H1 (cell line): ENCODE measurements at regions not wholly inside any gene's neighbourhood (a gene's known extent, or its start where the extent isn't known, plus 50 kb on each side); places are given as distances from the start of the nearest gene placed in this dataset.

Experiments used
- CBX8 ChIP-seq: fragments of 300-800, 300-1000 bp; sonication (generic); IDR thresholded peaks from 2 replicates; pipeline ENCODE4 v1.7.1; 2016; ENCODE audit warnings: low read depth, low read length, borderline replicate concordance
- CREB1 ChIP-seq: IDR thresholded peaks from 2 replicates; pipeline ENCODE4 v1.6.1; 2012; ENCODE audit warnings: inconsistent platforms
- CTCF ChIP-seq, 3 experiments: IDR thresholded peaks; 1 replicate in 2 of 3; 2 replicates in 1 of 3; pipeline versions ENCODE4 v1.5.1 to v1.6.1; 2011; ENCODE audit warnings: low read length in 3 of 3, mild to moderate bottlenecking in 3 of 3, inconsistent platforms in 2 of 3, low read depth in 1 of 3, moderate library complexity in 1 of 3; ENCODE audit not compliant: insufficient read depth in 1 of 3; ENCODE audit errors: control extremely low read depth in 1 of 3
- EGR1 ChIP-seq: IDR thresholded peaks from 2 replicates; pipeline ENCODE4 v1.6.1; 2011; ENCODE audit warnings: low read depth, low read length, borderline replicate concordance
- EZH2 ChIP-seq: fragments of 200-600 bp; sonication (generic); IDR thresholded peaks from 2 replicates; pipeline ENCODE4 v1.7.1; 2012; ENCODE audit warnings: low read depth, mild to moderate bottlenecking, moderate library complexity, low read length, inconsistent platforms; ENCODE audit not compliant: severe bottlenecking
- POLR2A ChIP-seq, 2 experiments: IDR thresholded peaks; 1 replicate in 1 of 2; 2 replicates in 1 of 2; pipeline ENCODE4 v1.6.1; 2011; ENCODE audit warnings: low read depth in 2 of 2, low read length in 2 of 2, mild to moderate bottlenecking in 2 of 2; ENCODE audit errors: control extremely low read depth in 1 of 2
- POLR2AphosphoS5 ChIP-seq: IDR thresholded peaks from 2 replicates; pipeline ENCODE4 v1.6.1; 2011; ENCODE audit warnings: low read depth, low read length
- RAD21 ChIP-seq, 2 experiments: IDR thresholded peaks in 1 of 2; conservative IDR thresholded peaks in 1 of 2; 2 replicates each; pipeline ENCODE4 v1.6.1; 2011; ENCODE audit warnings: low read depth in 2 of 2, low read length in 2 of 2, improper control_type of control experiment in 1 of 2, inconsistent platforms in 1 of 2, mild to moderate bottlenecking in 1 of 2, moderate library complexity in 1 of 2
- SIRT6 ChIP-seq: IDR thresholded peaks from one replicate; pipeline ENCODE4 v1.7.1; 2012; ENCODE audit warnings: low read length, inconsistent platforms
- TF ChIP-seq, protein P1 (sequence below): IDR thresholded peaks from 2 replicates; pipeline ENCODE4 v1.6.1; 2012; ENCODE audit warnings: inconsistent platforms

GRCh38 chrX:74180716-74181115 is 123.3 kb upstream of the ZCCHC13 start:
- TF ChIP-seq POLR2AphosphoS5, result no peak
- no peak for TF ChIP-seq EZH2
- no peak for TF ChIP-seq POLR2A (IDR thresholded peaks at IDR 0.05; ENCODE audit: control extremely low read depth in 1 of 2, low read depth in 2 of 2, low read length in 2 of 2)
- no peak for TF ChIP-seq SIRT6
- TF ChIP-seq CTCF (IDR thresholded peaks at IDR 0.05; ENCODE audit: control extremely low read depth in 1 of 3, insufficient read depth in 1 of 3, low read depth in 1 of 3, low read length in 3 of 3), result no peak
- no peak for TF ChIP-seq RAD21 (IDR thresholded peaks at IDR 0.05 in 1 of 2, conservative IDR thresholded peaks at IDR 0.05 in 1 of 2; ENCODE audit: low read depth in 2 of 2, low read length in 2 of 2)
- no peak for TF ChIP-seq CBX8
- TF ChIP-seq, protein P1, sequence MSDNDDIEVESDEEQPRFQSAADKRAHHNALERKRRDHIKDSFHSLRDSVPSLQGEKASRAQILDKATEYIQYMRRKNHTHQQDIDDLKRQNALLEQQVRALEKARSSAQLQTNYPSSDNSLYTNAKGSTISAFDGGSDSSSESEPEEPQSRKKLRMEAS, result no peak
- no peak for TF ChIP-seq CREB1
- TF ChIP-seq EGR1, result no peak
